Activated T-helper 1 cell treated with anti-CD3 and anti-CD28 coated beads, Interleukin-12 subunit alpha, Interleukin-12 subunit beta, Interleukin-2, Interleukin-4 antibody, amounts not matched to agents 30 ng/mL and 10 ng/mL and 1 ng/mL, durations not matched to agents 14 hours and 24 hours and 36 hours (primary cell): ENCODE measurements at regions not wholly inside any gene's neighbourhood (a gene's known extent, or its start where the extent isn't known, plus 50 kb on each side); places are given as distances from the start of the nearest gene placed in this dataset.

Experiments
- DNase-seq: peaks from one replicate; pipeline ENCODE4 v3.0.0; 2021; ENCODE audit warnings: low spot score
- H3K27ac Mint-ChIP-seq: one replicate; pipeline ENCODE4 v1.8.0; 2021; ENCODE audit warnings: mild to moderate bottlenecking, mixed read lengths
- H3K27me3 Mint-ChIP-seq: one replicate; pipeline ENCODE4 v1.8.0; 2022; ENCODE audit warnings: mild to moderate bottlenecking, moderate library complexity, mixed read lengths; ENCODE audit not compliant: insufficient read depth
- H3K36me3 Mint-ChIP-seq: one replicate; pipeline ENCODE4 v1.8.0; 2021; ENCODE audit warnings: low read depth, mixed read lengths
- H3K4me1 Mint-ChIP-seq: one replicate; pipeline ENCODE4 v1.8.0; 2021; ENCODE audit warnings: low read depth, mixed read lengths
- H3K4me3 Mint-ChIP-seq: one replicate; pipeline ENCODE4 v1.8.0; 2021; ENCODE audit warnings: mild to moderate bottlenecking, moderate library complexity, mixed read lengths
- H3K9me3 Mint-ChIP-seq: one replicate; pipeline ENCODE4 v1.8.0; 2021; ENCODE audit warnings: mixed read lengths
- intact Hi-C: fragments of 100-400 bp; cut with micrococcal nuclease; formaldehyde crosslinking; loops from one replicate; pipeline ENCODE4 v1.15.1; 2024

- Mint-ChIP-seq H3K27ac (no peak overlapping the region), H3K4me1 (no peaks in the 10 kb centered on the region), H3K27me3 (no peaks in the 10 kb centered on the region), H3K4me3 (no peak overlapping the region), H3K9me3 (peaks cover 5% of the 10 kb centered on the region), H3K36me3 (no peaks in the 10 kb centered on the region)
- intact Hi-C loops: no loop called here
- DNase-seq: no peak
These were observed 219.0 kb downstream of the RWDD3 start for GRCh38 chr1:95453053-95453452.

- Mint-ChIP-seq H3K36me3 (no peaks in the 10 kb centered on the region), H3K27me3 (no peaks in the 10 kb centered on the region), H3K9me3 (no peaks in the 10 kb centered on the region), H3K4me1 (no peaks in the 10 kb centered on the region), H3K4me3 (no peak overlapping the region), H3K27ac (no peak overlapping the region)
- intact Hi-C loops: no loop called here
- no peak for DNase-seq
These were observed 233.0 kb downstream of the RWDD3 start for GRCh38 chr1:95467036-95467435.

GRCh38 chr1:95475686-95476457 is 241.9 kb downstream of the RWDD3 start:
- Mint-ChIP-seq H3K4me3 (no peak overlapping the region), H3K27ac (no peak overlapping the region), H3K27me3 (no peaks in the 10 kb centered on the region), H3K4me1 (no peaks in the 10 kb centered on the region), H3K36me3 (no peaks in the 10 kb centered on the region), H3K9me3 (peaks cover 13% of the 10 kb centered on the region)
- DNase-seq: no peak
- intact Hi-C loops: no loop called here

GRCh38 chr1:95496307-95496706 is 262.3 kb downstream of the RWDD3 start:
- no peak for DNase-seq
- intact Hi-C loops: no loop called here
- Mint-ChIP-seq H3K27me3 (no peaks in the 10 kb centered on the region), H3K9me3 (peaks cover 4% of the 10 kb centered on the region), H3K4me1 (no peaks in the 10 kb centered on the region), H3K36me3 (no peaks in the 10 kb centered on the region), H3K4me3 (no peak overlapping the region), H3K27ac (no peak overlapping the region)

GRCh38 chr1:95496773-95497172 is 262.8 kb downstream of the RWDD3 start:
- DNase-seq: no peak
- Mint-ChIP-seq H3K27me3 (no peaks in the 10 kb centered on the region), H3K36me3 (no peaks in the 10 kb centered on the region), H3K9me3 (peaks cover 4% of the 10 kb centered on the region), H3K27ac (no peak overlapping the region), H3K4me3 (no peak overlapping the region), H3K4me1 (no peaks in the 10 kb centered on the region)
- intact Hi-C loops: no loop called here

GRCh38 chr1:95497566-95497965 is 263.6 kb downstream of the RWDD3 start:
- intact Hi-C loops: no loop called here
- peaks cover 4% of the 10 kb centered on the region for H3K9me3 Mint-ChIP-seq
- no peaks in the 10 kb centered on the region for H3K4me1 Mint-ChIP-seq
- no peak overlapping the region for H3K4me3 Mint-ChIP-seq
- DNase-seq: no peak
- no peaks in the 10 kb centered on the region for H3K36me3 Mint-ChIP-seq
- no peaks in the 10 kb centered on the region for H3K27me3 Mint-ChIP-seq
- H3K27ac Mint-ChIP-seq: no peak overlapping the region

- Mint-ChIP-seq H3K27me3 (no peaks in the 10 kb centered on the region), H3K36me3 (no peaks in the 10 kb centered on the region), H3K4me3 (no peak overlapping the region), H3K9me3 (no peaks in the 10 kb centered on the region), H3K4me1 (no peaks in the 10 kb centered on the region), H3K27ac (no peak overlapping the region)
- DNase-seq: no peak
- intact Hi-C loops: no loop called here
These were observed 269.4 kb downstream of the RWDD3 start for GRCh38 chr1:95503278-95504030.

GRCh38 chr1:95504321-95504720 is 270.3 kb downstream of the RWDD3 start:
- H3K36me3 Mint-ChIP-seq: no peaks in the 10 kb centered on the region
- no peaks in the 10 kb centered on the region for H3K4me1 Mint-ChIP-seq
- DNase-seq: no peak
- intact Hi-C loops: no loop called here
- H3K27me3 Mint-ChIP-seq: no peaks in the 10 kb centered on the region
- no peak overlapping the region for H3K4me3 Mint-ChIP-seq
- H3K27ac Mint-ChIP-seq: no peak overlapping the region
- no peaks in the 10 kb centered on the region for H3K9me3 Mint-ChIP-seq

GRCh38 chr1:95506736-95507414 is 272.9 kb downstream of the RWDD3 start:
- H3K36me3 Mint-ChIP-seq: no peaks in the 10 kb centered on the region
- DNase-seq: no peak
- no peak overlapping the region for H3K27ac Mint-ChIP-seq
- H3K4me1 Mint-ChIP-seq: no peaks in the 10 kb centered on the region
- no peaks in the 10 kb centered on the region for H3K27me3 Mint-ChIP-seq
- H3K4me3 Mint-ChIP-seq: no peak overlapping the region
- H3K9me3 Mint-ChIP-seq: no peaks in the 10 kb centered on the region
- intact Hi-C loops: no loop called here

- no peaks in the 10 kb centered on the region for H3K36me3 Mint-ChIP-seq
These were observed 276.0 kb downstream of the RWDD3 start for GRCh38 chr1:95509989-95510388.

GRCh38 chr1:95512925-95513324 is 278.9 kb downstream of the RWDD3 start:
- Mint-ChIP-seq H3K27me3 (no peaks in the 10 kb centered on the region), H3K36me3 (no peaks in the 10 kb centered on the region)

More at GRCh38 chr1:95509989-95510388, 276.0 kb downstream of the RWDD3 start:
- intact Hi-C loops: no loop called here
- H3K9me3 Mint-ChIP-seq: no peaks in the 10 kb centered on the region
- no peak overlapping the region for H3K4me3 Mint-ChIP-seq
- H3K27me3 Mint-ChIP-seq: no peaks in the 10 kb centered on the region
- H3K4me1 Mint-ChIP-seq: no peaks in the 10 kb centered on the region
- H3K27ac Mint-ChIP-seq: no peak overlapping the region
- no peak for DNase-seq

GRCh38 chr1:95517506-95517905 is 283.5 kb downstream of the RWDD3 start:
- H3K9me3 Mint-ChIP-seq: peaks cover 4% of the 10 kb centered on the region
- H3K27ac Mint-ChIP-seq: no peak overlapping the region
- intact Hi-C loops: no loop called here
- H3K4me3 Mint-ChIP-seq: no peak overlapping the region
- DNase-seq: no peak
- no peaks in the 10 kb centered on the region for H3K27me3 Mint-ChIP-seq
- no peaks in the 10 kb centered on the region for H3K36me3 Mint-ChIP-seq
- no peaks in the 10 kb centered on the region for H3K4me1 Mint-ChIP-seq

More at GRCh38 chr1:95512925-95513324, 278.9 kb downstream of the RWDD3 start:
- no peaks in the 10 kb centered on the region for H3K9me3 Mint-ChIP-seq
- intact Hi-C loops: no loop called here
- DNase-seq: no peak
- H3K27ac Mint-ChIP-seq: no peak overlapping the region
- H3K4me1 Mint-ChIP-seq: no peaks in the 10 kb centered on the region
- H3K4me3 Mint-ChIP-seq: no peak overlapping the region

- no peak overlapping the region for H3K4me3 Mint-ChIP-seq
- H3K27ac Mint-ChIP-seq: no peak overlapping the region
- H3K36me3 Mint-ChIP-seq: no peaks in the 10 kb centered on the region
- peaks cover 4% of the 10 kb centered on the region for H3K9me3 Mint-ChIP-seq
- DNase-seq: no peak
- intact Hi-C loops: no loop called here
- no peaks in the 10 kb centered on the region for H3K27me3 Mint-ChIP-seq
- H3K4me1 Mint-ChIP-seq: no peaks in the 10 kb centered on the region
These were observed 284.3 kb downstream of the RWDD3 start for GRCh38 chr1:95518310-95518709.
